MV-4-11 (cell line): ENCODE measurements at regions not wholly inside any gene's neighbourhood (a gene's known extent, or its start where the extent isn't known, plus 50 kb on each side); places are given as distances from the start of the nearest gene placed in this dataset.

ENCODE experiments used
- DNase-seq: peaks from one replicate; lab custom pipeline; 2025; lab: John Stamatoyannopoulos, UW

DNA sequence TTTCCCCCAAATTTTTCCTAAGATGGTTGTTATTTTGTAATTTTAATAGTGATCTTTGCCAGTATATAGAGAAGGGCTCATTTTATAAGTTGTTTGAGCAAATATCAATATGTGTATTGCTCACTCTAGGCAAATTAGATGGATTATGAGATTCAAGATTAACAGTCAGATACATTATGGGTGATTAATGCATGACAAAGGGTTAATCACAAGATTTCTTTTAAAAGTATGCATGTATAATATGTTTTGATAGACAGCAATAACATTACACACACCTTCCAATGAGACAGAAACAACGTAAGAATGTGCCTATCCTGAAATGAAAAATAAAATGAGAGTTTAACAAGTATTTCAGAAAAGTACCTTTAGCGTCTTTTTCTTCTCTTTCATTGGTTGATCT is 547.6 kb upstream of the AGTR1 start:
- no peak for DNase-seq

DNA sequence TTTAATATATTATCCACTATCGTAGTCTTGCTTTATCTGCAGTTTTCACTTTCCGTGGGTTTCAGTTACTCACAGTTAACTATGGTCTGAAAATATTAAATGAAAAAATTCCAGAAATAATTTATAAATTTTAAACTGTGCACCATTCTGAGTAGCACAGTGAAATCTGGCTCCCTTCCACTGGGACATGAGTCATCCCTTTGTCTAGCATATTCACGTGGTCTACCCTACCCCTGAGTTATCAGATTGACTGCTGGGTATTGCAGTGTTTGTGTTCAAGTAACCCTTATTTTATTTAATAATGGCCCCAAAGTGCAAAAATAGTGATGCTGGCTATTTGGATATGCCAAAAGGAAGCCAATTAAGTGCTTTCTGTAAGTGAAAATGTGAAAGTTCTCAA is 539.5 kb upstream of the AGTR1 start:
- DNase-seq = peak; percentile 19

DNA sequence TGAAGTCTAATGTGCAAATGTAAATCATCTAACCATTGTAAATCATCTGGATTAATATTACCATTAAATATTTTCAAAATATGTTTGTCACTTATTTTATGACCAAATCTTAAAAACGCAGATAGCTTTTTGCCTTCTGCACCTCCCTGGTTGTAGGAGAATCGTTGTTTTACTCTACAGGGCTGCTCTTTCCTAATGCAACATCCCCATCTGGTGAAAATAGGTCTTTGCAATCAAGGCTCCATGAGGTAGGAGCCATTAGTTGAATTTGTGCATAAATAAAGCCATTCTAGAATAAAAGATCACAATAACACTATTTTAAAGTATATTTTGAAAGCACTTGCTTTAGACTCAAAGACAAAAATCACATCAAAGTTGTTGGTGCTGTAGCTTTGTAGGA is 535.6 kb upstream of the AGTR1 start:
- DNase-seq = no peak

DNA sequence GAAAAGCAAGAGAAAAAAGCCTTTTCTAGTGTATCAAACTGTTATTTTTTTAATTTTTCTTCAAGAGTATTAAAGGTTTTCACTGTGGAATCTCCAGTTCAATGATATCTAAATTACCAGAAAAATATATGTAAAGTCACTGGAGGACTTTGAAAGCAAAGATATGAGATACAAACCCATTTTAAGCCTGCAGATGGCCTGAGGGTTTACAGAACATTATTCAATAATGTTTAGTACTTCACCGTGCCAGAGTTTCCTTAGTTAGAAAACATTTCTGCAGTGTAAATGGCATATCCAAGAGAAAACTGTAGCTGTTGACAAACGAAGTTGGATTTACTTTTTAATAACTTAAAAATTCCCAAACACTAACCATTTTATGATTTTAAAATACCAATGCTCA is 529.4 kb upstream of the AGTR1 start:
- no peak for DNase-seq

DNA sequence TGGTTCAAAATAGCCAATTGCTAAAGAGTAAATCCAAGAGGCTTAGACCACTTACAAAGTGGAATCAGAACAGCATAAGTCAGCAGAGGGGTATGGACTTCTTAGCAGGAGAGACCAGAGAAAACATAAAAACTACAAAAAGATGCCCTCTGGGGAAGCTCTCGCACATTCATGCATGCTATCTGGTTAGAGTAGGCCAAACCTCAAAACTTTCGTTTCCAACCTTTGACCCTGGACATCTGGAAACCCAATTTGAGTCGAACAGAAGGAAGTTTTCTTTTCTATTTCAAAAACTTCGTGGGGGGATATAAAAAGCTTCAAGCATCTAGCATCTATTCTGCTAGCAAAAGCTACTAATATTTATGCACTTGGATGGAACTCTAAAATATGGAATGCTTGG is 523.9 kb upstream of the AGTR1 start:
- peak; percentile 53 for DNase-seq

DNA sequence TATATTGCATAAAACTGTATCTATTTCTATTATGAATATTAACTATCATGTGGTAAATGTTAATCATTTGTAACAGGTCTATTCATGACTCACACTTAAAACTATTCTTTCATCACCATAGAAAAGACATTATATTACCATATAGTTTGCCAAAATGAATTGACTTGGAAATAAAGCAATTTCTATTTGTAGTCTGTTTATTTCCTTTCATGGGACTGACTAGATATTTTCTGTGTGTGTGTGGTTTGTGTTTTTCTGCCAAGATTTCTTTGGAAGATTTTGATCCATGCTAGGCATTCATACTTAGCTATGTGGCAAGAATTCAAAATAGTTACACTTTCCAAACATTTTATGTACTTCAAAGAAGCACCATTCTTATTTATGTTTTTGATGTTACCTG is 522.5 kb upstream of the AGTR1 start:
- no peak for DNase-seq

DNA sequence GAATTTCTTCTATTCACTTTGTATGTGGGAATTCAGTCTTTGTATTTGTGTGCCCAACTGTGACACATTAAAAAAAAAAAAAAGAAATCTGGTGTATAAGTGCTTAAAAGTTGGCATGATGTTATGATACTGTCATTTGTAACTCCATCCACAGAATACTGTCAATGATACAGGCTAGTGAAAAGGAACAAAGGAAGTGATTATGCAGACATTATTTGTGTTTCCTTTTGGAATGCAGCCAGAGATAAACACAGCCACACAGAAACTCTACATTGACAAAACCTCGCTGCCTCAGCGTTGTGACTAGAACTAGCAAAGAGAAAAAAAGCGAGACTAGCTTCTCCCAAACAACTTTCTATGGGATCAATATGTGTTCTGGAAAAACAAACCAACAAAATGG is 519.2 kb upstream of the AGTR1 start:
- DNase-seq = no peak

DNA sequence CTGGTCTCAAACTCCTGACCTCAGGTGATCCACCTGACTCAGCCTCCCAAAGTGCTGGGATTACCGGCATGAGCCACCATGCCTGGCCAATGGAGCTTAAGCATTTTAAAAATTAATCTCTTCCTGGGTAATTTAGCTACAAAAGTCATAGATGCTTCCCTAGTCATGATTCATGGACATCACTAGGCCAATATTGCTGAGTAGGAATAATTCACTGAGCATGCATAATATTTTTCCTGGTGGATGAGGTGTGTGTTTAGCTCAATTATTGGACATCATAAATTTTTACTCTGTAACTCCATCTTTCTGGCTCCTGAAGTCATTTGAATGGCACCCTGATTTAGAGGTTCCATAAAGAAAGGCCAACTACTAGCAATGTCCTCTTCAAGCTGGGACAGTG is 512.9 kb upstream of the AGTR1 start:
- no peak for DNase-seq

DNA sequence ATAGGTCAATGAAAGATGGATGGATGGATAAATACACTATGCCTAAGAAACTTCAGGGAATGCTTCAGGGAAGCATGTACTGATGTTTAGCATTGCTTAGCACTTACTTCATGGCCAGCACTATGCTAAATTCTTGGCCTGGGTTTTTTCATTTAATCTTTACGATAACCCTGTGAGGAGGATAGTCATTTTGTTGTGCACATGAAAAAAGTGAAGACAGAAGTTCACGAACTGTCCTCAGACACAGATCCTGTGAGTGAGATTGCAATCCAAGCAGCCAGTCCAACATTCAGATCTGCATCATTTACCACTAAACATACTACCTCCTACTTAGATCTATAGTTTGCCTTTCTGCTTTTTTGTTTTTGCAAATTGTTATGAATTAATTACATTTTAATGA is 510.8 kb upstream of the AGTR1 start:
- no peak for DNase-seq

DNA sequence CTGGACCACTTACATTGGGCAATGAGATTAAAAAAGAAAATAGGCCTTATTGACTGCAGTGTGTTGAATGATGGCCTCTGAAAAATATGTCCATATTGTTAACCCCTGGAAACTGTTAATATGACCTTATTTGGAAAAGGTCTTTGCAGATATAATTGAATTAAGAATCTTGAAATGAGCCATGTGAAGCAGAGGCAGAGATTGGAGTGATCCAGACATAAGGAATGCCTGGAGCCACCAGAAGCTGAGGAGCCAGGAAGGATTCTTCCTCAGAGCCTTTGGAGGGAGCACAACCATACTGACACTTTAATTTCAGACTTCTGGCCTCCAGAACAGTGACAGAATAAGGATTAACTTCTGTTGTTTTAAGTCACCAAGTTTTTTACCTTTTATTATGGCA is 510.4 kb upstream of the AGTR1 start:
- DNase-seq = no peak

DNA sequence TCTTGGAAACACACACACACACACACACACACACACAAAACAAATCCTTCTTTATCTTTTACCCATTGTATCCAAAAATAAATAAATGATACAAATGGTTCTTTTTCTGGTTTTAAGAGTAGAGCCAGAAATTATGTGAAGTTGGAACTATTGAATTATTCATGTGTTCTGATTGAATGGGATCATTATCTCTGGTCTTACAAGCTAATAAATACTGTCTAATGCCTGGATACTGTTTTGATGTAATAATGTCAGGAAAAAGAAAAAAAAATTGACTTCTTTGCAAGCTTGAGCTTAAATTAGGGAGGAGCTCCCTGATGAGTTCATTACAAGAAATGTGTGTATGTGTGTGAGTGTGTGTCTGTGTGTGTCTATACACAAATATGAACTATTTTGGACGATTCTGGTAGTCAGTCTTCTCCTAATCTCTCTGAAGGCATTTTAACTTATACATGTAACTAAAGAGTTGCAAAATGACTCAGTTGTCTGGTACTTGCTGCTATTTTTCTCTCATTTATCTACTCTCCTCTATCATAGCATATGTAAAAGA is 507.2 kb upstream of the AGTR1 start:
- no peak for DNase-seq

DNA sequence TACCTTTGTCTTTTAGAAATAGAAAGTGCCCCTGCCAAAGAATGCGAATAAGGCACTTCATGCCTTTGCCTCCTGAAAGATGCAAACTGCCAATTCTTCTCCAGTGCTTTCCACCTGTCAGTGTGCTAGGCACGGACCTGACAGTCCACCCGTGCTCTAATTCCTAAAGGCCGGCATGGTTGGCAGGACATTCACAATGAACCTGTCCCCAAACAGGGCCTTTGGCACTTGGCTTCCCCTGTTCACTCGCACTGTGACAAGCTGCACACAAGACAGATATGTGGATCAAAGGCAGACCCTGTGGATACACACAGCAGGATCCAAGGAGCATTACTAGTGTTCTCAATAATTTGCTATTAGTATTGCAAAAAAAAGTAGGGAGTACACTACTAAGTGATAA is 505.7 kb upstream of the AGTR1 start:
- no peak for DNase-seq

DNA sequence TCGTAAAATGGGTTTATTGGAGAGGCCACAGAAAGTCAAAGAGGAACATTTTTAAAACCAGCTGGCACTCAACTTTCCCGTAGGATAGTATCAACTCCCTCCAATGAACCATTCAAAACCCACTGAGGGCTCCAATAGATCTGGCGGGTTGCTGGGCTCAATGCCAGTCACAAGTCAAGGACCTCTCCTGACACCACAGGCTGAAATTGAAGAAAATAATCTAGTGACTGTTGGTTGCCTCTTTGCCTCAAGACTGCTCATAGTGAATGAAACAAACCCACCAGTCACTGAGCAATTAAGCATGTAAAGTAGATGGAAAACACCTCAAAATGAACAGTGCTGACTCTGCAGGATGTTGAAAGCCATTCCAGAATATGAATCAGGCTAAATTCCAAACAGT is 500.6 kb upstream of the AGTR1 start:
- DNase-seq = no peak

DNA sequence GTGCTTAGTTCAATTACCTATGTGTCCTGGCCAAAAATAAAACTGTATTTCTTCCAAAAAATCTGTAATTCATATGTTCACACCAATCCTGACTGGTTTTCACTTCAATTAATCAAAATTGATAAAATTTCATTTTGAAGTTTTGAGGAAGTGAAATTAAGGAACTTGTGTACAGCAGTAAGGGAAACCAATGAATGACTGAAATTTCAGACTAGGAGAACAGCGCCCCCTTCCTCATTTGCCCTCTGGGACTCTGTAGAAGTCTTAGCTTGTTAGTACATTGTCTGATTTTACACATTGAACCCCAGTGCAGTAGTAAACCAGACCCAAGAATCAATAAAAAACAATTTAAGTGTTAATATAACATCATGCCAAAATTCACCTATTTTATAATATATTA is 495.3 kb upstream of the AGTR1 start:
- DNase-seq = peak; percentile 80

DNA sequence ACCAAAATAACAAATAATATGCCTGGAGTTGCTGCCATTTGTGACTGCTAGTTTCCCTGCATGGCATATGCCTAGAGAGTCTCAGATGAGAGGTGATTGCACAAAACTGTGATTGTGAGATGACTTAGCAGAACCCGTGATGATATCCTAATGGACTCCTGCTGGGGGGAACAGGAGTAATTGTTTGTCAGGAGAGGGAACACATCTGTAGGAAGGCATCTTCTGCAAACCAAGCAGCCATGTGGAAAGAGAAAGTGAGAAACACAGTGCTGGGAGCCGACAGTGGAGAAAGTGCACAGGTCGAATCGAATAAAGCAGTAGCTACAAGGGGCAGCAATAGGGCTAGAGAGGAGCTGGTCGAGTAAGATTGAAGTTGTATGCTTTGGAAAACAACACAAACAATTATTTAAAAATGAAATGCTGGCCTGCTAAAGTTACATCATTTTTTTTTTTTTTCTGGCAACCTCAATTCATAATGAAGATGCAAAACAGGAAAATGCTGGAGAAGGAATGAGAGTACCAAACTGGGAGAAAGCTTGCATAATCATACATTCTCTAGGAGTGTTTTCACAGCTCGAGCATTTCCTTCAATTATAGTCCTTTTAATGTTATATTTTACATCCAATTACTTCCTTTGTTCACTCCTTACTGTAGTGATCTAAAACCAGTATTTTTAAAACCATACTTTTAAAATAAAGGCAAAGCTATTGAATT is 494.2 kb upstream of the AGTR1 start:
- no peak for DNase-seq

DNA sequence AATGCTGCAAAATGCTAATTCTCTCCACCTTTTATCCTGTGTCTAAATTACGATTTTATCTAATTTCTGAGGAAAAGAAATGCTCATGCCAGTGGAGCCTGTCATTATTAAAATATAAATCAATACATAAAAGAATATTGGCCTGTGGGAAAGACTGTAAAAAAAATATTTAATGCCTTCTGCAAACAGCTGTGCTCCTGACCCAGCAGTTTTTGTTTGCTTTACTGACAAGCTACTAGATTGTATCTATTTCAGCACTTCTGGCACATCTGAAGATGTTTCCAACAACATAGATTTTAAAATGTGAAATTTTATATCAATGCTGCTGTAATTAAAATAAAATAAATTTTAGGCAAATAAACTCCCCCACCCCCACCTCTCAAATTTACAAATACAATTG is 493.6 kb upstream of the AGTR1 start:
- DNase-seq = no peak

DNA sequence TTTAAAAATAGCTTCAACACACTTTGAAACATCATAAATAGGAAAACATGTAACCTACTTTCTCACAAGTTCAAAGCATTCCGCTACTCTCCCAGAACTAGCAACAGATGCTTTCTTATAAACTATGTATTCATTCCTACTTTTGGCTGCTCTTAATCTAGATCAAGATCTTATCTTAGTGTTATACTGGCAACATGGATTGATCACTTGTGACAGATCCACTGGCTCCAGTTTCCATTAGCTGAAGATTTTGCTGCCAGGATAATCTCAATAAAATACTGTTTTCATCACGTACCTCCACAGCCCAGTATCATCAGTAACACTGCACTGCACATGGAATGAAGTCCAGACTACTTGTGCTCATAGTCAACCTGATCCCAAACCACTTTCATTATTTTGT is 491.7 kb upstream of the AGTR1 start:
- no peak for DNase-seq

DNA sequence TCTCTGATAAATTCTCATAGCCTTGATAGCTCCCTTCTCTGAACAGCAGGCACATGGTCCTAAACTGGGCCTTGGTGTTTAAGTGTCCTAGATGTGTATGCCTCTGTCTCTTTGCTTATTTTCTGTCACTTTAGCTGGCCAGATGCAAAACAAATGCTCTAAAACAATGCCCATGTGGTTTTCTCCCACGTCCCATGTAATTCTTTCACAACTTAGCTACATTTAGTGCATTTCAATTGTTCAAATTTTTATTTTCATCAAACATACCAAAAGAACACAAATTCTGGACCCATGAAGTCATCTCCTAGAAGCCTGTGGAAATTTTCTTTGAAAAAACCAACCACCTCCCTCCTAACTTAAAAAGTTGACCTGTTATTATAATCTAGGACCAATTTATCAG is 491.3 kb upstream of the AGTR1 start:
- DNase-seq = no peak

DNA sequence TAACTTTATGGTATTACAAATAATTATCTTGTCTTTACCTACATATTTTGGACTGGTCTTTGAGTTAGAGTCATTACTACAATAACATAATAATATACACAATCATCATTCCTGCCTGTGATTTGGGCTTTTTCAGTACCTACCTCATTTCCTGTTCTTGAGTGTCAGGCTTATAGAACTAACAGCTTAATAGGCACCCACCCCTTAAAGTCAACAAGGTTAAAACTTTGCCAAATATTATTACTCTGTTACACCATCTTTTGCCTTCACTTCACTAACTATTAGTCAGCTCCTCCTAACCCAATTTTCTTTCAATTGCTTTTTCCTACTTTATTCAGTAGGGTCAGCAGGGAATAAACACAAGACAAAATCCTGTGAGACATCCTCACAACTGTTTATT is 488.7 kb upstream of the AGTR1 start:
- no peak for DNase-seq

DNA sequence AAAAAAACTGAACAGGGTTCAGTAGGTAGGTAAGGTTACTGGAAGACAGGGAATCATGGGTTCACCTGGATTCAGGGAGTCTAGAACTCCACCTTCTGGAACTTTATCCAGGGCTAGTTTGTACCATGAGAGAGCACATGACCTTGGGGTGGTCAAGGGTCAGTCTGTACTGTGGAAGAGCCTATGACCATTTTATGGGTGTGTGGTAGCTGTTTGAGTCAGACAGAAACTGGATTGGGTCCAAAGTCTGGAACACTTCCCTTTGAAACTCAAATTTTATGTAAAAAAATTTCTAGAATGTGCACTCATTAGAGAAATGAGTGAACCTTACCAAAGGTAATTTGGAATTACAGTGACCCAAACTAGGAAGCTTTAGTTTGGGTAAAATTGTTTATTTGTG is 486.0 kb upstream of the AGTR1 start:
- peak; percentile 73 for DNase-seq

DNA sequence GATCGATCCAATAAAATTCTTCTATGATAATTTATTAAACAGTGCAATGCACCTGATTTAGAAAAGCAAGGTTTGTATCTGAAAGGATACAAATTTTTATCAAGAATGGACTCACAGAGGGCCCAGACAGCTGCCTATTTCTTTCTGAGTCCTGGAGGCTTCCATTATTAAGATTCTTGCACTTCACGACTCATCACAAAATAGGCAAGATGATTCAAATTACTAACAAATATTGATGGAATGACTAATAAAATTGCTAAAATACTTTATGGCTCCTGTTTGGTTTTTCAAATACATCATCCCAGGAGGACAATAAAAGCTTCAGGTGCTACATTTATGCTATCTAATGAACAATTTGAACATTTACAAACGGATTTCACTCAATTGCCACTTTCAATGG is 483.0 kb upstream of the AGTR1 start:
- no peak for DNase-seq

DNA sequence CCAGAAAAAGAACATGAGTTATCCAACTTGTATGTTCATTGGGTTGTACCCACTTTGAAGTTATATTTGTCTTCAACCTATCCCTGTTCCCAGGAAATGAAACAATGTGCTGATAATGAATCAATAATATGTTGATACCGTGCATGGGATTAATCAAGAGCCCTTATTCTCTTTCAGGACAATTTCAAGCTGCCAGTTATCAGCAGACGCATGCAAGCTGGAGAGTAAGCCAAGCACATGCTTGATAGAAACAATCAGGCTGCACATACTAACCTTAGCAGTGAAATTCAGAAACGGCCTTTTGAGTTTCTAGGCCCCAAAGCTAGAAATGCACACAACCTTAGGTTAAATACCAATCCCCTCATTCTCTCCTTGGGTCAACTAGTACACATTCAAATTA is 480.4 kb upstream of the AGTR1 start:
- DNase-seq = no peak

DNA sequence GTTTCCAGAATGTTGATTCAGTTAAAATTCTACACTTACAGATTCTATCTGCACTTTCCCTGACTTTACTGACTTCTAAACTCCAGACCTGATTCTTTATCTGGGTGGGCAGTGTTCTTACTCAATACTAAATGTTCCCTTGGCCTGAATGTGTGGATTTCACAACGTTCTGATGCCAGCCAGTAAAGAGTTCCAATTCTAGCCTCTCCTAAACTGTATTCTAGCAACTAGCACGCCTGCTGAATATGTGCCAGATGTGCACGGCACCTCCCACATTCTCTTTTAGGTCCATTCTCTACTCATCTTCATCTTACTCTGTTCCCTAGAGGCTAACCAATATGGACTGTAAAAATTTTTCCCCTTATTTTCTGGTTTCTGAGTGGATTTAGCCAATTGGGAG is 479.5 kb upstream of the AGTR1 start:
- no peak for DNase-seq

DNA sequence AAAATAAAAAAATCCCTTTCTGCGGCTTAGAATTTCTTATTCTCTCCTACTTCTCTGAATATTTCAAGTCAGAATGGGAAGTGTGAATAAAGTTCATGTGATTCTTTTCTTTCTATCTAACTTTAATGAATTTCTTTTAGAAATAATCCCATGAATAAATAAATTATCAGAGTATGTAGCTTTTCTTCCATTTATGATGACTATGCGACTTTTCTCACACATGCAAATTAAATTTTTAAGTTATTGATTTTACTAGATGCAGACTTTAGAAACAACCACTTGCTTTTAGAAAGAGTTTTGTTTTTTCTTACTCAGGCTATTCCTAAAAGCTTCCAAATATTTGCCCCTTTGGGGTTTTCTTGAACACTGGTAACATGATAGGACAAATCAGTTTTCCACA is 477.7 kb upstream of the AGTR1 start:
- DNase-seq = no peak

DNA sequence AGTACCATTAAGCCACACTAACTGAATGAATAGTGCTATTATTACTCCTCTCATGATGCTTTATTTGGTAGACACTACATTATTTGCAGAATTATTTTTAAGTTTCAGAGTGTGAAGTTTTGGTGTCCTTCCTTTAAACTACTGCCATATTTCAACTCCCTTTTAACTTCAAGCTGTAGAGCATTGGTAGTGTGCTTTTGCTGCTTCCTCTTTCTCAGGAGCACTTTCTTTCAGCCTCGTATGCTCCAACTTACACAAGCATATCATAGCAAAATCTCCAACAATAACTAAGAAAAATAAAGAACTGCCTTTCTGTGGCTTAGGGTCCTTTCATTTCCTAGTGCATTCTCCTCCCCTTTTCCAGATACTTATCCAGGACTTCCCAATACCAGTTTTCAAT is 476.4 kb upstream of the AGTR1 start:
- DNase-seq = peak; percentile 48
